Endothelial cell of umbilical vein (primary cell): ENCODE measurements at regions not wholly inside any gene's neighbourhood (a gene's known extent, or its start where the extent isn't known, plus 50 kb on each side); places are given as distances from the start of the nearest gene placed in this dataset.

Experiments used
- BruUV-seq: library from RNA; stranded (reverse); fragments of 400-500 nt; replicated peaks from 2 replicates; lab custom pipeline; 2021; lab: Mats Ljungman, UMichigan
- CTCF ChIA-PET: fragments of 300-600, 350-600 bp; sonication (Branson Sonifier 250); formaldehyde crosslinking; loops from one replicate; lab custom pipeline; 2021; ENCODE audit warnings: antibody characterized with exemption, inconsistent platforms; lab: Charles Lee
- POLR2A ChIA-PET: fragments of 300-600, 350-600 bp; sonication (Branson Sonifier 250); formaldehyde crosslinking; loops from one replicate; lab custom pipeline; 2021; ENCODE audit warnings: antibody characterized with exemption, inconsistent platforms; lab: Charles Lee
- DNase-seq: peaks from one replicate; pipeline ENCODE4 v3.0.0-alpha.2; 2011; ENCODE audit warnings: low read depth, low spot score
- FAIRE-seq: peaks from 2 replicates; lab custom pipeline; 2011; peaks lifted over from hg19 to GRCh38; lab: Jason Lieb, UNC
- H2AFZ ChIP-seq: 2 replicates; pipeline ENCODE4 v1.6.0; 2012; ENCODE audit warnings: low read depth, low read length, control low read depth, inconsistent platforms
- H3K27ac ChIP-seq: 2 replicates; pipeline ENCODE4 v1.5.1; 2011; ENCODE audit warnings: low read depth, mild to moderate bottlenecking, control low read depth, low read length, moderate library complexity; ENCODE audit not compliant: insufficient read depth
- H3K27me3 ChIP-seq, 2 experiments: 2 replicates each; pipeline versions ENCODE4 v1.6.0 to v1.6.1; 2011; ENCODE audit warnings: low read length in 2 of 2, mixed read lengths in 1 of 2; ENCODE audit not compliant: control insufficient read depth in 2 of 2, insufficient read depth in 2 of 2
- H3K36me3 ChIP-seq, 2 experiments: 2 replicates in 1 of 2; 3 replicates in 1 of 2; pipeline ENCODE4 v1.5.1; 2011; ENCODE audit warnings: low read length in 2 of 2, mild to moderate bottlenecking in 1 of 2, moderate library complexity in 1 of 2; ENCODE audit not compliant: control insufficient read depth in 2 of 2, insufficient read depth in 2 of 2; ENCODE audit errors: extremely low read depth in 1 of 2
- H3K4me1 ChIP-seq: 3 replicates; pipeline ENCODE4 v1.5.1; 2011; ENCODE audit warnings: mild to moderate bottlenecking, low read length; ENCODE audit not compliant: control insufficient read depth, insufficient read depth; ENCODE audit errors: extremely low read depth
- H3K4me2 ChIP-seq: 2 replicates; pipeline ENCODE4 v1.6.1; 2011; ENCODE audit warnings: low read length, control low read depth, mixed read lengths; ENCODE audit not compliant: insufficient read depth
- H3K4me3 ChIP-seq, 3 experiments: fragments of 200-600 bp in 1 of 3; sonication (generic), shearing (Covaris generic) in 1 of 3; replicated peaks in 1 of 3; 2 replicates each; pipeline ENCODE4 v1.5.1; 2011 to 2016; ENCODE audit warnings: control low read depth in 3 of 3, low read length in 3 of 3, mild to moderate bottlenecking in 2 of 3, inconsistent platforms in 1 of 3, low read depth in 1 of 3, moderate library complexity in 1 of 3; ENCODE audit not compliant: insufficient read depth in 1 of 3
- H3K79me2 ChIP-seq: 2 replicates; pipeline ENCODE4 v1.6.0; 2012; ENCODE audit warnings: low read length, inconsistent platforms; ENCODE audit not compliant: control insufficient read depth, insufficient read depth
- H3K9ac ChIP-seq: replicated peaks from 2 replicates; pipeline ENCODE3; 2011; ENCODE audit warnings: low read length, control low read depth; ENCODE audit not compliant: insufficient read depth; ENCODE audit errors: extremely low read depth
- H3K9me1 ChIP-seq: replicated peaks from 3 replicates; pipeline ENCODE4 v1.6.0; 2011; ENCODE audit warnings: mild to moderate bottlenecking, low read length; ENCODE audit not compliant: control insufficient read depth, insufficient read depth; ENCODE audit errors: extremely low read depth
- H3K9me3 ChIP-seq: replicated peaks from 2 replicates; pipeline ENCODE4 v1.5.1; 2012; ENCODE audit warnings: low read length, inconsistent platforms; ENCODE audit not compliant: control insufficient read depth, insufficient read depth
- H4K20me1 ChIP-seq: replicated peaks from 2 replicates; pipeline ENCODE3; 2011; ENCODE audit warnings: mild to moderate bottlenecking, low read length; ENCODE audit not compliant: control insufficient read depth, insufficient read depth; ENCODE audit errors: extremely low read depth
- FOS ChIP-seq: IDR thresholded peaks from 2 replicates; pipeline ENCODE4 v1.6.1; 2011; ENCODE audit warnings: mild to moderate bottlenecking, low read length, moderate library complexity, borderline replicate concordance; ENCODE audit not compliant: insufficient read depth
- GATA2 ChIP-seq: IDR thresholded peaks from 2 replicates; pipeline ENCODE4 v1.7.0; 2011; ENCODE audit warnings: low read depth, mild to moderate bottlenecking, moderate library complexity, mixed read lengths, low read length; ENCODE audit not compliant: insufficient read length, insufficient read depth
- JUN ChIP-seq: IDR thresholded peaks from 2 replicates; pipeline ENCODE4 v1.6.1; 2011; ENCODE audit warnings: borderline replicate concordance, low read depth; ENCODE audit not compliant: insufficient read length, insufficient read depth
- MYC ChIP-seq: IDR thresholded peaks from one replicate; pipeline ENCODE4 v1.6.1; 2011; ENCODE audit warnings: mild to moderate bottlenecking, low read depth, low read length
- POLR2A ChIP-seq: IDR thresholded peaks from 2 replicates; pipeline ENCODE4 v1.6.1; 2012; ENCODE audit warnings: low read depth, mild to moderate bottlenecking, control low read depth, low read length
- POLR2AphosphoS5 ChIP-seq: IDR thresholded peaks from 2 replicates; pipeline ENCODE4 v1.6.1; 2012; ENCODE audit warnings: low read depth, mild to moderate bottlenecking, control low read depth, low read length, moderate library complexity; ENCODE audit not compliant: insufficient read depth
- dilution Hi-C: fragments of 300-500 bp; cut with MboI; formaldehyde crosslinking; loops from one replicate; pipeline ENCODE4 v1.15.0; 2019; ENCODE audit warnings: low sequenced_read_pairs; ENCODE audit not compliant: extremely low pct_ligation_motif_present
- intact Hi-C: fragments of 100-400 bp; cut with micrococcal nuclease; formaldehyde crosslinking; loops from one replicate; pipeline ENCODE4 v1.10.0; 2022
- TF ChIP-seq, protein P1 (sequence below), 2 donors: IDR thresholded peaks; 1 replicate in 1 of 2; 2 replicates in 1 of 2; pipeline ENCODE4 v1.5.1; 2011; ENCODE audit warnings: low read length in 2 of 2, mild to moderate bottlenecking in 2 of 2, moderate library complexity in 2 of 2, control low read depth in 1 of 2, inconsistent platforms in 1 of 2, low read depth in 1 of 2; ENCODE audit not compliant: insufficient read depth in 1 of 2; ENCODE audit errors: extremely low read depth in 1 of 2
- TF ChIP-seq, protein P2 (sequence below): IDR thresholded peaks from 2 replicates; pipeline ENCODE4 v1.6.1; 2011; ENCODE audit not compliant: insufficient read depth, insufficient read length

DNA sequence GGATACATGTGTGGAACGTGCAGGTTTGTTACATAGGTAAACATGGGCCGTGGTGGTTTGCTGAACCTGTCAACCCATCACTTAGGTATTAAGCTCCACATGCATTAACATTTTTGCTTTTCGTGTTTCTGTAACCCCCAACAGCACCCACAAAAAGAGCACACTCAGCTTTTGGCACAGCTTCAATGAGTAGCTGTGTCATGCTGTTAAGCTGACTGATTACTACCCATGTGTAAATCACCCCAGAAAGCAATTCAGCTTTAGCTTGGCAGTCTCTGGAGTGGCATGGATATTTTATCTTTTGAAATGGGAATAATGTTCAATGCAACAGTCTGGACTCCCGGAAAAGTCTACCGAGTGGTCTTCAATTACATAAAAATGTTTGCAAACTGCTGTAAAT is 734.3 kb downstream of the STIM2 start:
- dilution Hi-C loops: no loop called here
- Histone ChIP-seq H3K27ac (no peak overlapping the region), H3K4me2 (no peak overlapping the region), H3K4me1 (no peaks in the 10 kb centered on the region), H3K9me1 (no peaks in the 10 kb centered on the region), H4K20me1 (no peaks in the 10 kb centered on the region), H3K4me3 (no peak overlapping the region), H3K9ac (no peak overlapping the region), H3K9me3 (peaks cover 2% of the 10 kb centered on the region), H2AFZ (no peak overlapping the region), H3K36me3 (no peaks in the 10 kb centered on the region), H3K79me2 (no peaks in the 10 kb centered on the region), H3K27me3 (no peaks in the 10 kb centered on the region)
- ChIA-PET POLR2A (no interaction called here), CTCF (no interaction called here)
- DNase-seq: no peak
- TF ChIP-seq FOS (no peak), POLR2AphosphoS5 (no peak), GATA2 (no peak), MYC (no peak), POLR2A (no peak), JUN (no peak)
- TF ChIP-seq, protein P1, sequence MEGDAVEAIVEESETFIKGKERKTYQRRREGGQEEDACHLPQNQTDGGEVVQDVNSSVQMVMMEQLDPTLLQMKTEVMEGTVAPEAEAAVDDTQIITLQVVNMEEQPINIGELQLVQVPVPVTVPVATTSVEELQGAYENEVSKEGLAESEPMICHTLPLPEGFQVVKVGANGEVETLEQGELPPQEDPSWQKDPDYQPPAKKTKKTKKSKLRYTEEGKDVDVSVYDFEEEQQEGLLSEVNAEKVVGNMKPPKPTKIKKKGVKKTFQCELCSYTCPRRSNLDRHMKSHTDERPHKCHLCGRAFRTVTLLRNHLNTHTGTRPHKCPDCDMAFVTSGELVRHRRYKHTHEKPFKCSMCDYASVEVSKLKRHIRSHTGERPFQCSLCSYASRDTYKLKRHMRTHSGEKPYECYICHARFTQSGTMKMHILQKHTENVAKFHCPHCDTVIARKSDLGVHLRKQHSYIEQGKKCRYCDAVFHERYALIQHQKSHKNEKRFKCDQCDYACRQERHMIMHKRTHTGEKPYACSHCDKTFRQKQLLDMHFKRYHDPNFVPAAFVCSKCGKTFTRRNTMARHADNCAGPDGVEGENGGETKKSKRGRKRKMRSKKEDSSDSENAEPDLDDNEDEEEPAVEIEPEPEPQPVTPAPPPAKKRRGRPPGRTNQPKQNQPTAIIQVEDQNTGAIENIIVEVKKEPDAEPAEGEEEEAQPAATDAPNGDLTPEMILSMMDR (IDR thresholded peaks at IDR 0.05; ENCODE audit: extremely low read depth in 1 of 2, insufficient read depth in 1 of 2, low read depth in 1 of 2, low read length in 2 of 2): no peak
- TF ChIP-seq, protein P2, sequence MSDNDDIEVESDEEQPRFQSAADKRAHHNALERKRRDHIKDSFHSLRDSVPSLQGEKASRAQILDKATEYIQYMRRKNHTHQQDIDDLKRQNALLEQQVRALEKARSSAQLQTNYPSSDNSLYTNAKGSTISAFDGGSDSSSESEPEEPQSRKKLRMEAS: no peak
- intact Hi-C loops: no loop called here
- no TSS peak for BruUV-seq
- FAIRE-seq: no peak
